ENCODE measurements at regions not wholly inside any gene's neighbourhood (a gene's known extent, or its start where the extent isn't known, plus 50 kb on each side); places are given as distances from the start of the nearest gene placed in this dataset.
"Not testable (repeated sequence)": the region's sequence is repeated elsewhere in the genome, so short reads cannot be mapped to it uniquely, and the experiment has no call there.

- no peaks in the 10 kb centered on the region for H3K36me3 ChIP-seq (ENCODE audit: control insufficient read depth, insufficient read depth, low read length)
- H3K4me1 ChIP-seq (ENCODE audit: control insufficient read depth, insufficient read depth, low read length), result no peaks in the 10 kb centered on the region
- no peaks in the 10 kb centered on the region for H3K9me3 ChIP-seq (ENCODE audit: control insufficient read depth, low read length)
- 83 to 95% methylated on average over 1 of the region's 1 CpG for WGBS, 2 experiments (ENCODE audit: insufficient coverage in 1 of 2, insufficient read length in 1 of 2)
- H3K27ac ChIP-seq (ENCODE audit: low read depth, low read length), result no peak overlapping the region
- no peak overlapping the region for H3K4me3 ChIP-seq (ENCODE audit: low read length)
- no peaks in the 10 kb centered on the region for H3K27me3 ChIP-seq (ENCODE audit: control insufficient read depth, insufficient read depth, low read length, poor library complexity, severe bottlenecking)
- no peak for TF ChIP-seq CTCF (conservative IDR thresholded peaks at IDR 0.05)
- no peak for DNase-seq
- Mint-ChIP-seq H3K36me3 (ENCODE audit: low read depth) (no peaks in the 10 kb centered on the region), H3K4me1 (peaks cover 11% of the 10 kb centered on the region), H3K27ac (no peak overlapping the region), H3K27me3 (ENCODE audit: insufficient read depth) (no peaks in the 10 kb centered on the region), H3K4me3 (no peak overlapping the region), H3K9me3 (peaks cover 7% of the 10 kb centered on the region)
- no peak overlapping the region for H3K9ac ChIP-seq (ENCODE audit: extremely low read depth, low read length, poor library complexity, severe bottlenecking)
These were observed 340.1 kb upstream of the CTSO start for GRCh38 chr4:156293657-156294297.

GRCh38 chr4:156291317-156291716, 337.7 kb upstream of the CTSO start:
- H3K4me3 Mint-ChIP-seq, result no peak overlapping the region
- H3K27ac ChIP-seq (ENCODE audit: low read depth, low read length), result no peak overlapping the region
- H3K9me3 Mint-ChIP-seq, result peaks cover 8% of the 10 kb centered on the region
- peaks cover 11% of the 10 kb centered on the region for H3K4me1 Mint-ChIP-seq
- no peaks in the 10 kb centered on the region for H3K36me3 ChIP-seq (ENCODE audit: control insufficient read depth, insufficient read depth, low read length)
- 92% methylated on average over 1 of the region's 1 CpG; no CpG with 5 or more reads in 1 of the 2 experiments for WGBS, 2 experiments (ENCODE audit: insufficient coverage in 1 of 2, insufficient read length in 1 of 2)
- H3K9me3 ChIP-seq (ENCODE audit: control insufficient read depth, low read length), result no peaks in the 10 kb centered on the region
- H3K4me1 ChIP-seq (ENCODE audit: control insufficient read depth, insufficient read depth, low read length), result no peaks in the 10 kb centered on the region
- no peaks in the 10 kb centered on the region for H3K36me3 Mint-ChIP-seq (ENCODE audit: low read depth)
- no peak for DNase-seq
- no peak for TF ChIP-seq CTCF (conservative IDR thresholded peaks at IDR 0.05)
- no peaks in the 10 kb centered on the region for H3K27me3 Mint-ChIP-seq (ENCODE audit: insufficient read depth)
- H3K4me3 ChIP-seq (ENCODE audit: low read length), result no peak overlapping the region
- no peaks in the 10 kb centered on the region for H3K27me3 ChIP-seq (ENCODE audit: control insufficient read depth, insufficient read depth, low read length, poor library complexity, severe bottlenecking)
- H3K9ac ChIP-seq (ENCODE audit: extremely low read depth, low read length, poor library complexity, severe bottlenecking), result no peak overlapping the region
- H3K27ac Mint-ChIP-seq, result no peak overlapping the region

- no peaks in the 10 kb centered on the region for H3K9me3 ChIP-seq (ENCODE audit: control insufficient read depth, low read length)
- no peak overlapping the region for H3K27ac ChIP-seq (ENCODE audit: low read depth, low read length)
- no peaks in the 10 kb centered on the region for H3K27me3 ChIP-seq (ENCODE audit: control insufficient read depth, insufficient read depth, low read length, poor library complexity, severe bottlenecking)
- H3K9ac ChIP-seq (ENCODE audit: extremely low read depth, low read length, poor library complexity, severe bottlenecking), result no peak overlapping the region
- H3K27ac Mint-ChIP-seq, result no peak overlapping the region
- peaks cover 11% of the 10 kb centered on the region for H3K4me1 Mint-ChIP-seq
- peaks cover 9% of the 10 kb centered on the region for H3K9me3 Mint-ChIP-seq
- no peaks in the 10 kb centered on the region for H3K27me3 Mint-ChIP-seq (ENCODE audit: insufficient read depth)
- H3K4me3 ChIP-seq (ENCODE audit: low read length), result no peak overlapping the region
- no peaks in the 10 kb centered on the region for H3K36me3 ChIP-seq (ENCODE audit: control insufficient read depth, insufficient read depth, low read length)
- H3K36me3 Mint-ChIP-seq (ENCODE audit: low read depth), result no peaks in the 10 kb centered on the region
- WGBS, 2 experiments (ENCODE audit: insufficient coverage in 1 of 2, insufficient read length in 1 of 2), result 93% methylated on average over 2 of the region's 2 CpGs; no CpG with 5 or more reads in 1 of the 2 experiments
- no peak for DNase-seq
- H3K4me3 Mint-ChIP-seq, result no peak overlapping the region
- no peak for TF ChIP-seq CTCF (conservative IDR thresholded peaks at IDR 0.05)
- H3K4me1 ChIP-seq (ENCODE audit: control insufficient read depth, insufficient read depth, low read length), result no peaks in the 10 kb centered on the region
These were observed 337.1 kb upstream of the CTSO start for GRCh38 chr4:156290811-156291210.

- not testable (repeated sequence) for H3K4me3 ChIP-seq (ENCODE audit: low read length); H3K27ac ChIP-seq (ENCODE audit: low read depth, low read length); H3K36me3 ChIP-seq (ENCODE audit: control insufficient read depth, insufficient read depth, low read length); H3K9me3 ChIP-seq (ENCODE audit: control insufficient read depth, low read length); H3K27ac Mint-ChIP-seq; H3K27me3 Mint-ChIP-seq (ENCODE audit: insufficient read depth); DNase-seq; H3K27me3 ChIP-seq (ENCODE audit: control insufficient read depth, insufficient read depth, low read length, poor library complexity, severe bottlenecking); H3K4me1 ChIP-seq (ENCODE audit: control insufficient read depth, insufficient read depth, low read length); H3K9me3 Mint-ChIP-seq; H3K9ac ChIP-seq (ENCODE audit: extremely low read depth, low read length, poor library complexity, severe bottlenecking); H3K4me1 Mint-ChIP-seq; H3K36me3 Mint-ChIP-seq (ENCODE audit: low read depth)
- 80 to 89% methylated on average over 2 to 18 of the region's 19 CpGs for WGBS, 2 experiments (ENCODE audit: insufficient coverage in 1 of 2, insufficient read length in 1 of 2)
- H3K4me3 Mint-ChIP-seq, result peak overlapping the region; percentile 27
These were observed 336.4 kb upstream of the CTSO start for GRCh38 chr4:156290026-156290425.
